GM19324 (cell line): ENCODE measurements at regions not wholly inside any gene's neighbourhood (a gene's known extent, or its start where the extent isn't known, plus 50 kb on each side); places are given as distances from the start of the nearest gene placed in this dataset.

Experiments used
- ATAC-seq: cut with Tn5 transposase; IDR thresholded peaks from one replicate; pipeline ENCODE4 v1.9.1; 2021; ENCODE audit warnings: mild to moderate bottlenecking, moderate library complexity; ENCODE audit not compliant: unreplicated experiment, low FRiP score

DNA sequence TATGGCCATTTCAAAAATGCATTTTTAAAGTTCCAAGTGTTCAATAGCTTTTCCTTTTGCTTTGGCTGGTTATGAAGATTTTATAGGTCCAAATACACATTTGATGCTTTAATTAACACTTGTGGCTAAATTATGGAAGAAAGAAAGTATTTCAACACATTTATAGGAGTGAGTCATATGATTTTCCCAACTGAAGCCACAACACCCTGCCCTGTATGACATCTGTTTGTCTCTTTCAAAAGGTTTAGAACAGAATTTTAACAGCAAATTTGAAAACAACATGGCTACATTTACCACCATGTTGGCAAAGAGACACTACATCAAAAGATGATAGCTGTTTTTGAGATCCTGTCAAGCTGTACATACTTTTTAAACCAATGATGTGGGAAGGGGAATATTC lies 99.4 kb downstream of the TMEM174 start:
- ATAC-seq, result no peak

DNA sequence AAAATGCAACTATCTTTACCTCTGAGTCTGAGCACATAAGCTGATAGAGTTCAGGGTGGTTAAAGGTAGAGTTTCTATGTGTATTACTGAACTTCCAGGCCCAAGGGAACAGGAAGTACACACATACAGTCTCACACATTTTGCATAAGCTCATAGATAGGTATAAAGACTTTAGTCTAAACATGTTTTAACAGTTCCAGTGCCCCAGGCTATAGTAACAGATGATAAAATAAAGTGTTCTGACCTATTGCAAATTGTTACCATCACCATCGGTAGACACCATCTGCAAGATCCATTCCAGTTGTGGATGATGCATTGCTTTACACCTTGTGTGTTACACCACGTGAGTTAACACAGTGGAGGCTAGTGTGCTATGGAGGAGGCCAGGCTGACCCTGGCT lies 95.8 kb downstream of the TMEM174 start:
- no peak for ATAC-seq

DNA sequence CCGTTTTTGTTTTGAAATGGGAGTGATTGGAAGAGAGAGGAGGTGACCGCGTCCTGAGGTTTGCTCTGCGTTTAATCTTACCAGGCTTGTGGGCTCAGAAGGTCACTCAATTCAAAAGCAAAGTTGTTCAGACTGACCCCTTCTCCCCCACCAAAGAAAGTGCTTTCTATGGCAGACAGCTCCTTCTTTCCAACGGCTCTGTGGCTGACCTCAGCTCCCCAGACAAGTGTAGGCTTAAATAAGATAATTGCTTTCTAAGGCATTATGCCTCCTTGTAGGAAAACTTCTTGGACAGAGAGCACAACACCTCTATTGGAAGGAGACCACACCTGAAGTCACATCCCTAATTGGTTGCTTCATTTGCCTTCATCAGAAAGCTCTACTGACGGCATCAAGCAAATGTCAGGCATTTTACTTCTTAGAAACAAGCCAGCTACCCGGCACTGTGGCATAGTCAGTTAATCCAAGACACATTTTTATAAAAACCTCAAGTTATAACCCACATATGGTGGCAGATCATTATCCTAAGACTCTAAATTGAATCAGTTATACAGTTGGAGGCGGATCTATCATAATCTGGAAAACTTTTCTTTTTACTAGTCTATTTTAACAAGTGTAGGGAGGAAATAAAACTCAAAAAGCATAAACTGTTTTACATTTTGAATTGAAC lies 94.9 kb downstream of the TMEM174 start:
- ATAC-seq, result no peak

DNA sequence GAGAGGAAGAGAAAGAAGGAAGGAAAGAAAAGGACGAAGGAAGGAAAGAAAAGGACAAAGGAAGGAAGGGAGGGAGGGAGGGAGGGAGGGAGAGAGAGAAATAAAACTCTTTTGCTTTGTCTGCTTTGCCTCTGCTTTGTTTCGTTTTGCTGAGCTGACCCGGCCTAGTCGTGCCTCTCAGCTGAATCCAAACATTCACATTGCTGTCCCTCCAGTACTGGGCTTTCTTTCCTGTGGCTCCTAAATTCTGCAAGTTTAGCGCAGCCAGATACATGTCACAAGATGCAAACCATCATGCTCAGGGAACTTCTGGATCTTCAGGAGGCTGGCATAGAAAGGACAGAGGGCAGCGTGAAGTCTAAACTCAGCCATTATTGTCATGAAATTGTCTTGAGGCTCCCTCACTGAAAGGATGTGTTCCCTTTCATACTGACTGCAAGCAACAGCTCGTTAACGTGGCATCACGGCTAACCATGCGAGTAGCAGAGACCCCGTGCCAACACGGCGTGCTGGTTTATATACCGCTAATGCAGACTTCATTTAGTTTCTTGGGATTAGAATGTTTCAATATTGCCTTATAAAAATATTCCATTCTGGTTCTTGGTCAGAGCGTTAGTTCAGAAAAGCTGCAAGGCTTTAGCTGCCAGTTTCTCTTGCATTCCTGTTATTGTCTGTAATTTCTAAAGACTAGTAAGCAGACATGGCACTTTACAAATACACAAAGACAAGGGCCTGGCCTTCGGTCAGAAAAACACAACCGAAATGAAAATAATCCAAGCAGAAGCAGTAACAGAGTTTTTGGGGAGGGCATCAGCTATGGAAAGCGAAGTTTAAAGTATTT lies 94.2 kb downstream of the TMEM174 start:
- no peak for ATAC-seq

DNA sequence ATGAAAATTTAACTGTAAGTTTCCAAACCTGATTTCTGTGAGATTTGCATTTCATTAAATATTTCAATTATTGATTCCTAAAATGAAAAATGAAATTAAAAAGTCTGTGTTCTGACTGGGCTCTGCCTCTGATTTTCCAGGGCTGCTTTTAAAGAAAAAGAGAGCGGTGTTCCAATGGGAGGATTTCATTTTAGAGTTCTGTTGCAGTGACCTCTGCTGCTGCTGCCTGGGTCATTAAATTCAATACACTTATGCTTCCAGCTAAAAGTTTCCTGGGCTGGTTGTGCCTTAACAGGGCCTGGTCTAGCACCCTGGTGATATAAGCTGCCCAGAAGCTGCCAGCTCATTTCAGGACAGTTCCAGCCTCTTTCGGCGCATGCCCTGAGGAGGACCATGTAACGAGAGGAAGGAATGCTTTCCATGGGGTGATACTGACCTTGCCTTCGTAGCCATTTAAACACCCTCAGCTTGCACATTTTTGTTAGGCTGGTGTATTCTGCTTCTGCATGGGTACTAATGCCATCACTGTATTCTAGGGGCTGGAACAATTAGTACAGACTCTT lies 93.3 kb downstream of the TMEM174 start:
- no peak for ATAC-seq

DNA sequence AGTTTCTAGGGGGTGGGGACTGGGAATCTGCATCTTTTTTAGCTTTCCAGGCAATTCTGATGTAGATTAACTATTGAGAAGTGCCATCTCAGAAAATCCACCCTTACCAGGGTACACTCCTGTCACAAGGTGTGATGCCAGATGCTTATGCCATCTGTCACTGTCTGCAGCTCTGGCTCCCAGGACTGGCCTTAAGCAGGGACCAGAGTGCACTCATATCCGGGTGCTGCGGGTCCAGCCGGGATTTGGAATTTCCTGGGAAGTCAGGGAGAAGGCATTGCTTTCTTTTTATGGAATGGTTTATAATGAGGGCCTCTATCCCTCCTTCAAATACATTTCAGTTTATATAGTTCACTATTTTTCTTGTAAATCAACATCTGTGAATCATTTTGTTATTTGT lies 92.6 kb downstream of the TMEM174 start:
- ATAC-seq, result no peak

DNA sequence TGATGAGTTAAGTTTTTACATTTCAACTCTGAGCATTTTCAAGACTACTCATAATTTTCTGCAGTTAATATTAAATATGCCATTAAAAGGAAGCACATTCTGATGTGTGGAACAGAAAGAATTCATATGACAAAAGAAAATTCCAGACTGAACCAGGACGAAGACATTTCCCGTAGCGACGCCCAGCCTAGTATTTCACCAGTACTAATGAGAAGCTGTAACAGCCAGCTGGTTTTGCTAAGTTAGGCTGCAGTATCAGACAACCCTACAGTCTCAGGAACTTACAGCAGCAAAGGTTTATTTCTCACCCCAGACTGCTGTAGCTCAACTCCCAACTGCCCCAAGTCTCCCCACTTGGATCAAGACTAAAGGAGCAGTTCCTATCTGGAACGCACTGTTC lies 91.6 kb downstream of the TMEM174 start:
- no peak for ATAC-seq

DNA sequence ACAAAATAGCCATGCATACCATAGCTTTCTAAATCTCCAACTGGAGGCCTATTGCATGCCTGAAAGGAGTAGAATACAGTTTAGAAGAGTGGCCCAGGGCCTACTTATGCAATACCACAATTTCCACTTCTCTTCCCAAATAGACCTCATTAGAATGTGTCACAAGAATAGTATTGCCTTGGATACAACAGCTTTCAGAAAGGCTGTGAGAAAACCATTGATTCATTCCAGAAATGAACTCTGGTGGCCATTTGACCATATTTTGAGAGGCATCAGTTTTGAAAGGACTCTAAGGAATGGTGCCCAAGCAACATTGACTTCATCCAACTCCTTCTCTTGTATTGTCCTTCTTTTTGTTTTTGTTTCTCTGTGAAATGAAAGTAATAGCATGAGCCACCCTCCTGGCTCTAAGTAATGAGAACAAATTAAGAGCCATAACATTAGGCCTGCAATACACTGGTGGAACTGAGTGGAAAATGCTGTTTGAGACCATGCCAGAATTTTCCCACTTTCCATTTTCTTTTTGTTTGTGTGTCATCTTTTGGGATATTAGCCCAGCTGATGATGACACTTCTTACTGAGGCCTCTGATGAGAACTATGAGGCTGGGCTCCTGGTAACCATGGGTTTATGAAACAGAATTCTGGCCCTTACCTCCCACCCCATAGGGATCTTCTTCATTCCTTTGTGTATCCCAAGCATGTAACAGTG lies 90.2 kb downstream of the TMEM174 start:
- no peak for ATAC-seq

DNA sequence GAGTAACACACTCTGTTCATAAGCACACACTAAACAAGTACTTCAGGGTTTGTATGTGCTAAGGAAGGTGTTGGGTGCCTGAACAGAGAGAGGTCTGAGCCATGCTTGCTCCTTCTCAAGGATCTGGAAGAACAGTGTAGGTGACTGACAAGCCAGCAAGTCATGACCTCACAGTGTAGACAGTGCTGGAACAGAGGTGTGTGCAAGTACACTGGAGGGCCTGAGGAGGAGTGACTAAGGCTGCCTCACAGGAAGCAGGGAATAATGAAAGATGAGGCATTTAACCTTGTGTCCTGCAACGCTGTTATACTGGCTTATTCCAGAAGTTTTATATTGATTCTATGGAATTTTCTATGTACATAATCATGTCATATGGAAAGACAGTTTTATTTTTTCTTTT lies 83.9 kb downstream of the TMEM174 start:
- ATAC-seq, result no peak

DNA sequence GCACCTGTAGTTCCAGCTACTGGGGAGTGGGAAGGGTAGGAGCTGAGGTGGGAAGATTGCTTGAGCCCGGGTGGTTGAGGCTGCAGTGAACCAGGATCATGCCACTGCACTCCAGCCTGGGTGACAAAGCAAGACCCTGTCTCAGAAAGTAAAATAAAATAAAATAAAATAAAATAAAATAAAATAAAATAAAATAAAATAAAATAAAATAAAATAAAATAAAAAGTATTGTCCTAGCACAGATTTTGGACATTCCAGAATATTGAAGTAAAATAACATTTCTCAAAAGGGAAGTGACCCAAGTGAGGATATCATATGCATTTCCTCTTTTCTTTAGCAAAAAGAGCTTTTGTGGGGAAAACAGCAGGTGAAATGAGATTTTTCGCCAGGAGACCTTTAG lies 83.5 kb downstream of the TMEM174 start:
- no peak for ATAC-seq

DNA sequence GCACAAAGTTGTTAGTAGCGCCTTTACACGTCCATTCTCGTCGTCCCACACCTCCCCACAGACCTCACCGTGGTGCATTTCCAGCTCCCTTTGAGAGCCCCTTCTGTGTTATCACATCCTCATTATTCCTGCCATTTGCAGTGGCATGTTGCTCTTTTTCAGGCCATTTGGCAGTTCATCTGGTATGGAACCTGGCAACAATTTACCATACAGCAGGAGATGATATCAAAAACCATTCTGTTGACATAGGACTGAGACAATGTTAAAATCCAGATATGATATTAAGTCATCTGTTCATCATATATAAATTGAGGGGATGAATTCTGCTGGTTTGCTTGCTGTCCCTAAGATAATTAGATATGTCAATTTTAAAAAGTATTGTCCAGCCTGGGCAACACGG lies 83.0 kb downstream of the TMEM174 start:
- no peak for ATAC-seq

DNA sequence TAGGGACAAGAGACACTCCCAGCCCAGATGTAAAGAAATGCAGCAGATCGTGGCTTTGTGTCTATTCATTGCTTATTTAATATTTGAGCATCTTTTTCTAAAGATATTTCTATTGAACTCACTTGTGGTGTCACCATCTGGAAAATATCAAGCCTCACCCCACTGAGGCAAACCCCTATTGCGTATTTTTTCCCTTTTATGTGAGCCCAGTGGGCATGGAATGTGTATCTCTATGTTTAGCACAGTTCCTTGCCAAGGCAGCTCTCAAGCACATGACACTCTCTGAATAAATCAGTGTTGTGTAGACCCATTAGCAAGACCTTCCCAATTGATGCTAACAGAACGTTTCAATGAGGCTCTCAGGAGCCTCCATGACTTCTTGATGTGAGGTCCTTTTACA lies 81.6 kb downstream of the TMEM174 start:
- no peak for ATAC-seq

DNA sequence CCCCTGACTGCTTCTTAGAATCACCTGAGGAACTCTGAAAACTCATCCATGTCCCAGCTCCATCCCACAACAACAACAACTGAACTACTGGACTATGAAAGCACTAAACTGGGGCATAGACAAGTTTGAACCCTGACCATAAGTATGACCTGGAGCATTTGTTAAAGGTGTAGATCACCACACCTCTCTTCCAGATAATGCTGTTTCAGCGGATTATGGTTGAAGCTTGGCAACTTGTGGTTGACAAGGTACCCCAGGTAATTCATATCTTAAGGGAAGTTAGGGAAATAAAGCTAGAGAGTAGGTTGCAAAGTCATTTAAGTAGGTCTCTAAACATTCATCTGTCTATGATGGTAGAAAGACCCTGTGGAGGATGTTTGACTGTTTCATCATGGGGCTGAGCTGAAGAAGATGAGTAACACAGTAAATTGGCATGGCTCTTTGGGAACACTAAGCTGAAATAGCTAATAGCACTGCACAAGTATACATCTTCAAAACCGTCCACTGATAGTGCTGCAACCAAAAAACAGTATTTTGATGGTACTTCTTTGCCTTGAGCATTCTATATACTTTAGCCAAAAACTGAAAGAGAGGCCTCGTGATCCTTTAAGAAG lies 80.2 kb downstream of the TMEM174 start:
- no peak for ATAC-seq

DNA sequence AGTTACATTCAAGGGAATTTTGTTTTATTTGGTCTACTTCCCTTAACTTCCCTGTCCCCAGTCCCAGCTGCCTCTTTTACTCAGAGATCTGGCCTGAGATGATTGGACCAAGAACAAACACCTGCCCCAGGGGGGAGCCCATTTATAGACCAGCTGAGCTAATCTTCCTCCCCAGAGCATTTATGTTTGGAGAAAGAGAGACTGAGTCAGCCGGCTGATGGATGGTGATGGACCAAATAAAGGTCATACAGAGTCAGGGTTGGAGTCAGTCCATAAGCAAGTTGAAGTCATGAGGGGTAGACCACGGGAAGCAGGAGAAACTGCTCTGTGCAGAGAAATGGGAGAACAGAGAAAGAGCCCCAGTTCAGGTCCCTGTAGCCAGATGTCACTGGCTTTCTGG lies 77.7 kb downstream of the TMEM174 start:
- ATAC-seq, result no peak

DNA sequence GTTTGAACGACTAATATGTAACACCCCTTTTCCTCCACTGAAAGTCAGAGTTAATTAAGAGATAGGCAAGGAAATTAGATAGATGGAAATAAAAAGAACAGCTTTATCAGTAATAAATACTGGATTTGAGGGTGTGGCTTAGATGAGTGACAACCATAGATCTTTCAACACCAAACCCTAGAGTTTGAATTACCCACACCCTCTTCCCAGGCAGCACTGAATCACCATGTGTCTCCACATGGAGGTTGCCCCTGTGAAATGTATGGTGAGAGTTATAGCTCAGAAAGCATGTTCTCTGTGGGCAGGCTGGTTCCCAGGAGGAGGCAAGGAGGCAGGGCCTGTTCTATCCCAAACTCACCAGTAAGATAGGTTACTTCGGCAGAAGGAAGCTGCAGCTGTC lies 69.7 kb downstream of the TMEM174 start:
- no peak for ATAC-seq

DNA sequence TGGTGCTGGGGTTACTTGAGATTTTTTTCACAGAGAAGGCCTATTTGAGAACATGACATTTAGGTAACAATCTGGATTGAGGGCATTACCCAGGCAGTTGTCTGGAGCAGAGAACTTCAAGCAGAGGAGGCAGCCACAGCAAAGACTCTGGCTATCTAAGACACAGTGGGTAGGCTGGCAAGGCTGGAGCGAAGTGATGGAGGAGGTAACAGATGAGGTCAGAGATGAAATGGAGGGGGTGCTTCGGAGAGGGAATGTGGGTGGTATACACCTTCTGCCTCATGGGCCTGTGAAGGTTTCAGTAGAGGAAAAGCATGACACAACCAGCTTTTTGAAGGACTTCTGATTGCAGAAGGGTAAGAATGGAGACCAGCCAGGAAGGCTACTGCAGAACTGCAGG lies 65.9 kb downstream of the TMEM174 start:
- ATAC-seq, result no peak

DNA sequence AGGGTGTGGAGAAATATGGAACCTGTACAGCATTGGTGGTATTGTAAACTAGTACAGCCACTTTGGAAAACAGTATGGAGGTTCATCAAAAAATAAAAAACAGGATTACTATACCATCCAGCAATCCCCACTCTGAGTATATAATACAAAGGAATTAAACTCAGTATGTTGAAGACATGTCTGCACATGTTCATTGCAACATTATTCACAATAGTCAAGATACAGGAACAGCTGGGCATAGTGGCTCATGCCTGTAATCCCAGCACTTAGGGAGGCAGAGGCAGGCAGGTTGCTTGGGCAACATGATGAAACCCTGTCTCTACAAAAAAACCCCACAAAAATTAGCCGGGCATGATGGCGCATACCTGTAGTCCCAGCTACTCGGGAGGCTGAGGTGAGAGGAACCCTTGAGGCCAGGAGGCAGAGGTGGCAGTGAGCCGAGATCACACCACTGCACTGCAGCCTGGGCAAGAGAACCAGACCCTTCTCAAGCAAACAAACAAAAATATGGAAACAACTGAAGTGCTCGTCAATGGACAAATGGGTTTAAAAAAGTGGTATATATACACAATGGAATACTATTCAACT lies 63.6 kb downstream of the TMEM174 start:
- ATAC-seq, result no peak

DNA sequence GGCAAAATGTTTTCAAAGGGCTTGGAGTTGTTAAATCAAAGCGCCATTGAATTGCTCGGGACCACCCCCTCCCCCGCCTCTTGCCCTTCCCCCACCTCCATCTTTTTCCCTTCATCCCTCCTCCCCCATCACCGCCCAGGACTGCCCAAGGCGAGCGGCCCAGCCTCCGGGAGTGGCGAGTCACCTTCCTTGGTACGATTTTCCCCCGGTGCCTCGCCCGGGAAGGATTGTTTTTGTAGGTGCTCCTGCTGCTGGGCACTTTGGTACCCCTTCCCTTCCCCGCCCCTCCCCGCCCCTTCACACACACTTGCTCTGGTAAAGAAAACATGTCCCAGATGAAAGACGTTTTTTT lies 61.2 kb downstream of the TMEM174 start:
- no peak for ATAC-seq

DNA sequence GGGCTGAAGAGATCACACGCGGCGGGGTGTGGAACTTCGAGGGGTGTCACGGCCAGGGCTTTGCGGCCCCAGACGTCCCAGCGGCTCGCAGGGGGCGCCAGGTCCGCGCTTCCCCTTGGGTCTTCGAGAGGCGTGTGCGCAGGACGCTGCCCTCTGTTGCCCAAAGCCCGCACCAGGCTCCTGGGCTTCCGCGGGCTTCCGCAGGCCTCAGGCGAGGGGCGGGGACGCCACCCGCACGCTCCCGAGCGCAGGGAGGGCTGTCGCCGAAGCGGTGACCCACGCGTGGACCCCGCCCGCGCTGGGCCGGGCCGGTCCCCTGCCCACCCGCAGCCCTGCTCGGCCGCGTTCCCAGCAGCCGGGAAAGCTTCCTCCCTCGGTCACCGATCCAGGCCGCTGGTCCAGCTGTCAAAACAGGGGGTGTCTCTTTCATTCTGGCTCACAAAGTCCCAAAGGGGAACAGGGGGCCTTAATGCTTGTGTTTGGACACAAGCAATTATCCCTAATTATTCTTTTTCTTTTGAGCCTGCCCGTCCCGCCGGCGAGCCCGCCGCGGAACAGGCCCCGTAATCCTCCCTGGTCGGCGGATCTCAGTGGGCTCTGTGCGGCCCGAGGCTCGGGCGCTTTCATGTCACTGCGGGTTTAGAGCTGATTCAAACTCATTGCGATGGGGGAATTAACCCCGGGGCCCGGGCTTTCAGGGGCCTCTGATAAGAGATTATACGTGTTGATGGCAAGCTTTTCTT lies 60.6 kb downstream of the TMEM174 start:
- ATAC-seq, result no peak

DNA sequence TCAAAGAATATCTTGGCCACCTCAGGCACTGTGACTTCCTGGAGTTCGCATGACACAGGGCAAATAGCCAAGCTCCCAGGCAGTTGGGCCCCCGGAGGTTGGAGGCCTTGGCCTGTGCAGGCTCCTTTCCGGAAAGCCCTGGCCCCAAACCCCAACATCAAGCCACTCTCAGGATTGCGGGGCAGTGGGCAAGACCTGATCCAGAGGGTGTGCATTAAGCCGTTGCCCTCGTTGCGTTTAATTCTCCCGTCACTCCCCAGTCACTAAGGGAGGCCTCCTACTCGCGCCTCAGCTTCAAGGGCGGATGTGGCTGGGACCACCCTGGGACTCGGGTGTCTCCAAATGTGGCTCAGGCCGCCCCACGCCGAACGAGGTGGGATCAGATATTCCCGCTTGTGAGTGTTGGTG lies 60.1 kb downstream of the TMEM174 start:
- ATAC-seq, result no peak
